ENCODE measurements at regions not wholly inside any gene's neighbourhood (a gene's known extent, or its start where the extent isn't known, plus 50 kb on each side); places are given as distances from the start of the nearest gene placed in this dataset.

DNA sequence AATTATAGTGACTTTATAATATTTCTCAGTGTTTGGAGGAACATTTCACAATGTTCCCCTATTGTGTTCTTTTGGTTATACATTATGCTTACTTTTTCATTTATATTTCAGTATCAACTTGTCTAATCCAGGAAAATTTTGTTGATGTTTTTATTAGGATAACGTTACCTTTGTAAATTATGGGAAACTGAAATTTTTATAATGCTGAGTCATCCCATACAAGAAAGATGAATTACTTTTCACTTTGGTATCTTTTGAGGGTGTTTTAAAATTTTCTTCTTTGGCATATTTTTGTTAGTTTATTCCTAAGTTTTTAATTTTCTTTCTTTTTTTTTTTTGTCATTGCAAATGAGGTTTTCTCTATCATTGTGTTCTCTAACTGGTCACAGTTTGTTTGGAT lies 542.7 kb downstream of the SLC16A7 start:
- TF ChIP-seq, protein P1, sequence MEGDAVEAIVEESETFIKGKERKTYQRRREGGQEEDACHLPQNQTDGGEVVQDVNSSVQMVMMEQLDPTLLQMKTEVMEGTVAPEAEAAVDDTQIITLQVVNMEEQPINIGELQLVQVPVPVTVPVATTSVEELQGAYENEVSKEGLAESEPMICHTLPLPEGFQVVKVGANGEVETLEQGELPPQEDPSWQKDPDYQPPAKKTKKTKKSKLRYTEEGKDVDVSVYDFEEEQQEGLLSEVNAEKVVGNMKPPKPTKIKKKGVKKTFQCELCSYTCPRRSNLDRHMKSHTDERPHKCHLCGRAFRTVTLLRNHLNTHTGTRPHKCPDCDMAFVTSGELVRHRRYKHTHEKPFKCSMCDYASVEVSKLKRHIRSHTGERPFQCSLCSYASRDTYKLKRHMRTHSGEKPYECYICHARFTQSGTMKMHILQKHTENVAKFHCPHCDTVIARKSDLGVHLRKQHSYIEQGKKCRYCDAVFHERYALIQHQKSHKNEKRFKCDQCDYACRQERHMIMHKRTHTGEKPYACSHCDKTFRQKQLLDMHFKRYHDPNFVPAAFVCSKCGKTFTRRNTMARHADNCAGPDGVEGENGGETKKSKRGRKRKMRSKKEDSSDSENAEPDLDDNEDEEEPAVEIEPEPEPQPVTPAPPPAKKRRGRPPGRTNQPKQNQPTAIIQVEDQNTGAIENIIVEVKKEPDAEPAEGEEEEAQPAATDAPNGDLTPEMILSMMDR (optimal IDR thresholded peaks at IDR 0.05 in 1 of 3, IDR thresholded peaks at IDR 0.05 in 1 of 3, conservative IDR thresholded peaks at IDR 0.05 in 1 of 3; ENCODE audit: extremely low read depth in 1 of 3, insufficient read depth in 2 of 3, low read length in 3 of 3): no peak
- TF ChIP-seq EZH2 (IDR thresholded peaks at IDR 0.05; ENCODE audit: low read length): no peak
